Mucosa of rectum (tissue), 2 donors: ENCODE measurements at regions not wholly inside any gene's neighbourhood (a gene's known extent, or its start where the extent isn't known, plus 50 kb on each side); places are given as distances from the start of the nearest gene placed in this dataset.
A peak's percentile ranks its signal among the peaks of the same experiment; 100 is the strongest.

Experiments used
- H3K27ac ChIP-seq, 2 donors: one replicate each; pipeline ENCODE4 v1.7.0; 2013; ENCODE audit warnings: inconsistent platforms in 2 of 2, low read depth in 2 of 2, low read length in 2 of 2
- H3K27me3 ChIP-seq, 2 donors: one replicate each; pipeline ENCODE4 v1.7.0; 2013; ENCODE audit warnings: low read length in 2 of 2; ENCODE audit not compliant: control insufficient read depth in 2 of 2, insufficient read depth in 2 of 2
- H3K36me3 ChIP-seq, 2 donors: one replicate each; pipeline ENCODE4 v1.7.0; 2013; ENCODE audit warnings: low read length in 2 of 2; ENCODE audit not compliant: control insufficient read depth in 2 of 2, insufficient read depth in 2 of 2
- H3K4me1 ChIP-seq, 2 donors: one replicate each; pipeline ENCODE4 v1.7.0; 2013; ENCODE audit warnings: low read length in 2 of 2, mild to moderate bottlenecking in 1 of 2; ENCODE audit not compliant: control insufficient read depth in 2 of 2, insufficient read depth in 2 of 2
- H3K4me3 ChIP-seq, 2 donors: one replicate each; pipeline ENCODE4 v1.7.0; 2013; ENCODE audit warnings: low read length in 2 of 2
- H3K9ac ChIP-seq, 2 donors: one replicate each; pipeline ENCODE4 v1.7.0; 2013; ENCODE audit warnings: low read length in 2 of 2, low read depth in 1 of 2, mild to moderate bottlenecking in 1 of 2
- H3K9me3 ChIP-seq, 2 donors: one replicate each; pipeline ENCODE4 v1.7.0; 2013; ENCODE audit warnings: low read length in 2 of 2; ENCODE audit not compliant: control insufficient read depth in 2 of 2
- donor health status: healthy.
- donor health status: Normal muscosa, but diverticular disease.

GRCh38 chr10:15448598-15448997 is 77.5 kb upstream of the FAM171A1 start:
- Histone ChIP-seq H3K36me3 (no peaks in the 10 kb centered on the region), H3K27me3 (no peaks in the 10 kb centered on the region), H3K9me3 (no peaks in the 10 kb centered on the region), H3K4me3 (no peak overlapping the region), H3K9ac (no peak overlapping the region), H3K27ac (no peak overlapping the region), H3K4me1 (no peaks in the 10 kb centered on the region)

GRCh38 chr10:15445006-15445390 is 73.9 kb upstream of the FAM171A1 start:
- Histone ChIP-seq H3K4me3 (no peak overlapping the region), H3K9me3 (no peaks in the 10 kb centered on the region), H3K27ac (no peak overlapping the region), H3K27me3 (no peaks in the 10 kb centered on the region), H3K9ac (no peak overlapping the region), H3K4me1 (peaks cover 0 to 3% of the 10 kb centered on the region in 2 donors), H3K36me3 (no peaks in the 10 kb centered on the region)

GRCh38 chr10:15444105-15445005 is 73.3 kb upstream of the FAM171A1 start:
- Histone ChIP-seq H3K36me3 (no peaks in the 10 kb centered on the region), H3K9me3 (no peaks in the 10 kb centered on the region), H3K27ac (no peak overlapping the region), H3K4me3 (no peak overlapping the region), H3K4me1 (peaks cover 5 to 7% of the 10 kb centered on the region in 2 donors), H3K9ac (no peak overlapping the region), H3K27me3 (no peaks in the 10 kb centered on the region)

GRCh38 chr10:15442056-15442455 is 71.0 kb upstream of the FAM171A1 start:
- H3K36me3 ChIP-seq = no peaks in the 10 kb centered on the region
- no peak overlapping the region for H3K4me3 ChIP-seq
- no peak overlapping the region for H3K27ac ChIP-seq
- no peak overlapping the region for H3K9ac ChIP-seq
- H3K9me3 ChIP-seq = no peaks in the 10 kb centered on the region
- peaks cover 7 to 10% of the 10 kb centered on the region in 2 donors for H3K4me1 ChIP-seq
- H3K27me3 ChIP-seq = no peaks in the 10 kb centered on the region

GRCh38 chr10:15440204-15440711 is 69.2 kb upstream of the FAM171A1 start:
- H3K27ac ChIP-seq = no peak overlapping the region
- no peaks in the 10 kb centered on the region for H3K36me3 ChIP-seq
- H3K4me1 ChIP-seq = peaks cover 7 to 10% of the 10 kb centered on the region in 2 donors
- no peaks in the 10 kb centered on the region for H3K27me3 ChIP-seq
- no peak overlapping the region for H3K9ac ChIP-seq
- H3K4me3 ChIP-seq = no peak overlapping the region
- no peaks in the 10 kb centered on the region for H3K9me3 ChIP-seq

- Histone ChIP-seq H3K4me1 (peaks cover 7 to 10% of the 10 kb centered on the region in 2 donors), H3K36me3 (no peaks in the 10 kb centered on the region), H3K27ac (no peak overlapping the region), H3K27me3 (no peaks in the 10 kb centered on the region), H3K4me3 (peak overlapping the region; percentile 49 to 67), H3K9me3 (no peaks in the 10 kb centered on the region), H3K9ac (peak overlapping the region in 1 of 2 donors; percentile 49)
Observed at GRCh38 chr10:15439341-15439842, 68.3 kb upstream of the FAM171A1 start.

- Histone ChIP-seq H3K9me3 (no peaks in the 10 kb centered on the region), H3K4me1 (peaks cover 7 to 10% of the 10 kb centered on the region in 2 donors), H3K4me3 (no peak overlapping the region), H3K27ac (no peak overlapping the region), H3K36me3 (no peaks in the 10 kb centered on the region), H3K27me3 (no peaks in the 10 kb centered on the region), H3K9ac (no peak overlapping the region)
Observed at GRCh38 chr10:15436696-15437095, 65.6 kb upstream of the FAM171A1 start.

GRCh38 chr10:15433850-15434537 is 62.9 kb upstream of the FAM171A1 start:
- Histone ChIP-seq H3K9me3 (no peaks in the 10 kb centered on the region), H3K36me3 (no peaks in the 10 kb centered on the region), H3K4me1 (no peaks in the 10 kb centered on the region), H3K4me3 (peak overlapping the region; percentile 44 to 70), H3K27ac (no peak overlapping the region), H3K27me3 (no peaks in the 10 kb centered on the region), H3K9ac (peak overlapping the region in 1 of 2 donors; percentile 19)

- Histone ChIP-seq H3K9me3 (no peaks in the 10 kb centered on the region), H3K27ac (no peak overlapping the region), H3K9ac (no peak overlapping the region), H3K27me3 (no peaks in the 10 kb centered on the region), H3K4me3 (no peak overlapping the region), H3K36me3 (no peaks in the 10 kb centered on the region), H3K4me1 (no peaks in the 10 kb centered on the region)
Observed at GRCh38 chr10:15432266-15432665, 61.2 kb upstream of the FAM171A1 start.
